ENCODE measurements at regions not wholly inside any gene's neighbourhood (a gene's known extent, or its start where the extent isn't known, plus 50 kb on each side); places are given as distances from the start of the nearest gene placed in this dataset.

- no peak for TF ChIP-seq POLR2AphosphoS5 (IDR thresholded peaks at IDR 0.05)
- TF ChIP-seq, protein P1, sequence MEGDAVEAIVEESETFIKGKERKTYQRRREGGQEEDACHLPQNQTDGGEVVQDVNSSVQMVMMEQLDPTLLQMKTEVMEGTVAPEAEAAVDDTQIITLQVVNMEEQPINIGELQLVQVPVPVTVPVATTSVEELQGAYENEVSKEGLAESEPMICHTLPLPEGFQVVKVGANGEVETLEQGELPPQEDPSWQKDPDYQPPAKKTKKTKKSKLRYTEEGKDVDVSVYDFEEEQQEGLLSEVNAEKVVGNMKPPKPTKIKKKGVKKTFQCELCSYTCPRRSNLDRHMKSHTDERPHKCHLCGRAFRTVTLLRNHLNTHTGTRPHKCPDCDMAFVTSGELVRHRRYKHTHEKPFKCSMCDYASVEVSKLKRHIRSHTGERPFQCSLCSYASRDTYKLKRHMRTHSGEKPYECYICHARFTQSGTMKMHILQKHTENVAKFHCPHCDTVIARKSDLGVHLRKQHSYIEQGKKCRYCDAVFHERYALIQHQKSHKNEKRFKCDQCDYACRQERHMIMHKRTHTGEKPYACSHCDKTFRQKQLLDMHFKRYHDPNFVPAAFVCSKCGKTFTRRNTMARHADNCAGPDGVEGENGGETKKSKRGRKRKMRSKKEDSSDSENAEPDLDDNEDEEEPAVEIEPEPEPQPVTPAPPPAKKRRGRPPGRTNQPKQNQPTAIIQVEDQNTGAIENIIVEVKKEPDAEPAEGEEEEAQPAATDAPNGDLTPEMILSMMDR (IDR thresholded peaks at IDR 0.05) = no peak
These were observed 215.0 kb upstream of the MYL2 start for GRCh38 chr12:111135293-111135832.

Measured in breast epithelium (tissue), 3 donors.